Smooth muscle cell (in vitro differentiated cells): ENCODE measurements at regions not wholly inside any gene's neighbourhood (a gene's known extent, or its start where the extent isn't known, plus 50 kb on each side); places are given as distances from the start of the nearest gene placed in this dataset.
"Not testable (repeated sequence)": the region's sequence is repeated elsewhere in the genome, so short reads cannot be mapped to it uniquely, and the experiment has no call there.

Experiments
- DNase-seq: peaks from one replicate; lab custom pipeline; 2025; ENCODE audit not compliant: unreplicated experiment; lab: John Stamatoyannopoulos, UW
- H2AFZ ChIP-seq: fragments of 200-600 bp; sonication (generic); 2 replicates; pipeline ENCODE4 v1.6.0; 2016; ENCODE audit warnings: antibody characterized with exemption, low read depth, mild to moderate bottlenecking
- H3F3A ChIP-seq: fragments of 200-600 bp; sonication (generic); 2 replicates; pipeline ENCODE4 v1.6.0; 2017; ENCODE audit warnings: antibody characterized with exemption, low read depth
- H3K27ac ChIP-seq: fragments of 200-600 bp; sonication (generic); 2 replicates; pipeline ENCODE4 v1.5.1; 2016; ENCODE audit warnings: low read depth, mild to moderate bottlenecking
- H3K27me3 ChIP-seq: fragments of 200-600 bp; sonication (generic); 2 replicates; pipeline ENCODE4 v1.6.1; 2016; ENCODE audit warnings: low read depth, mild to moderate bottlenecking
- H3K36me3 ChIP-seq: fragments of 200-600 bp; sonication (generic); 2 replicates; pipeline ENCODE4 v1.5.1; 2016; ENCODE audit warnings: low read depth
- H3K4me1 ChIP-seq: fragments of 200-600 bp; sonication (generic); 2 replicates; pipeline ENCODE4 v1.5.1; 2016; ENCODE audit warnings: low read depth
- H3K4me2 ChIP-seq: fragments of 200-600 bp; sonication (generic); 2 replicates; pipeline ENCODE4 v1.6.0; 2016; ENCODE audit warnings: mild to moderate bottlenecking
- H3K4me3 ChIP-seq: fragments of 200-600 bp; sonication (generic); 2 replicates; pipeline ENCODE4 v1.5.1; 2016; ENCODE audit warnings: mild to moderate bottlenecking
- H3K79me2 ChIP-seq: fragments of 200-600 bp; sonication (generic); 2 replicates; pipeline ENCODE4 v1.6.0; 2016; ENCODE audit warnings: low read depth, mild to moderate bottlenecking
- H3K9ac ChIP-seq: fragments of 200-600 bp; sonication (generic); 2 replicates; pipeline ENCODE4 v1.6.0; 2016; ENCODE audit warnings: low read depth
- H3K9me3 ChIP-seq: fragments of 200-600 bp; sonication (generic); replicated peaks from 2 replicates; pipeline ENCODE4 v1.5.1; 2016; ENCODE audit warnings: low read depth
- H4K20me1 ChIP-seq: fragments of 200-600 bp; sonication (generic); 2 replicates; pipeline ENCODE4 v1.6.0; 2016; ENCODE audit warnings: low read depth
- CTCF ChIP-seq: fragments of 200-600 bp; sonication (generic); IDR thresholded peaks from 2 replicates; pipeline ENCODE4 v1.5.1; 2017; ENCODE audit warnings: borderline replicate concordance, mild to moderate bottlenecking, antibody characterized with exemption; ENCODE audit not compliant: insufficient read depth, poor library complexity, severe bottlenecking
- WGBS: methylation state at CpG from one replicate; pipeline ENCODE4 v1.1.7; 2016; ENCODE audit warnings: low lambda C conversion rate; 5-methylcytosine and 5-hydroxymethylcytosine counted together

GRCh38 chr15:21270474-21270873, 169.8 kb downstream of the POTEB3 start:
- Histone ChIP-seq H3K79me2 (no peaks in the 10 kb centered on the region), H3K36me3 (no peaks in the 10 kb centered on the region), H4K20me1 (no peaks in the 10 kb centered on the region), H3K27ac (no peak overlapping the region), H3K4me3 (no peak overlapping the region), H3K4me1 (no peaks in the 10 kb centered on the region), H3K9ac (no peak overlapping the region), H3K4me2 (no peak overlapping the region), H2AFZ (no peak overlapping the region), H3F3A (no peaks in the 10 kb centered on the region), H3K9me3 (peaks cover 58% of the 10 kb centered on the region), H3K27me3 (no peaks in the 10 kb centered on the region)
- no peak for TF ChIP-seq CTCF
- DNase-seq, result no peak
- WGBS, result 51% methylated on average over 3 of the region's 3 CpGs

DNA sequence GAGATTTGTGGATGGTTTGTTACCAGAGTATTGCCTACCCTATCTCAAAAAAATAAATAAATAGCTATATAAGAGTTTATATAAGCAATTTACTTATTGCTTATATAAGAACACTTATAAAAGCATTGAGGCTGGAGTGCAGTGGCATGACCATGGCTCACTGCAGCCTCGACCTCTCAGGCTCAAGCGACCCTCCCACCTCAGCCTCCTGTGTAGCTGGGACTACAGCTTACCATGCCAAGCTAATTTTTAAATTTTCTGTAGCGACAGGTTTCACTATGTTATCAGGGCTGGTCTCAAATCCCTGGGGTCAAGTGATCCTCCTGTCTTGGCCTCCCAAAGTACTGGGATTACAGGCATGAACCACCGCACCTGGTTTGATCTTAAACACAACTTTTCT, 170.6 kb downstream of the POTEB3 start:
- 62% methylated on average over 4 of the region's 4 CpGs for WGBS
- peaks cover 60% of the 10 kb centered on the region for H3K9me3 ChIP-seq

GRCh38 chr15:21269121-21269520, 171.2 kb downstream of the POTEB3 start:
- H3K27ac ChIP-seq, result no peak overlapping the region
- H3K4me1 ChIP-seq, result no peaks in the 10 kb centered on the region
- H2AFZ ChIP-seq, result no peak overlapping the region
- H3K27me3 ChIP-seq, result no peaks in the 10 kb centered on the region
- no peak overlapping the region for H3K4me2 ChIP-seq
- WGBS, result 74% methylated on average over 8 of the region's 8 CpGs
- H3K79me2 ChIP-seq, result no peaks in the 10 kb centered on the region
- peaks cover 60% of the 10 kb centered on the region for H3K9me3 ChIP-seq
- no peaks in the 10 kb centered on the region for H4K20me1 ChIP-seq
- H3K9ac ChIP-seq, result no peak overlapping the region
- no peak overlapping the region for H3K4me3 ChIP-seq
- TF ChIP-seq CTCF, result no peak
- H3K36me3 ChIP-seq, result no peaks in the 10 kb centered on the region
- no peak for DNase-seq
- no peaks in the 10 kb centered on the region for H3F3A ChIP-seq

More for the DNA sequence above, 170.6 kb downstream of the POTEB3 start:
- H3K4me2 ChIP-seq, H3K79me2 ChIP-seq, H3F3A ChIP-seq, H3K27me3 ChIP-seq, H3K36me3 ChIP-seq, H3K27ac ChIP-seq, H4K20me1 ChIP-seq, DNase-seq, H3K9ac ChIP-seq, H3K4me3 ChIP-seq, H3K4me1 ChIP-seq, H2AFZ ChIP-seq: not testable (repeated sequence)

- no peak overlapping the region for H3K4me2 ChIP-seq
- DNase-seq, result no peak
- no peak for TF ChIP-seq CTCF
- H3K36me3 ChIP-seq, result no peaks in the 10 kb centered on the region
- H3K9me3 ChIP-seq, result peaks cover 60% of the 10 kb centered on the region
- no peaks in the 10 kb centered on the region for H3K27me3 ChIP-seq
- H3K4me3 ChIP-seq, result no peak overlapping the region
- 57% methylated on average over 1 of the region's 1 CpG for WGBS
- H2AFZ ChIP-seq, result no peak overlapping the region
- no peaks in the 10 kb centered on the region for H3F3A ChIP-seq
- no peak overlapping the region for H3K27ac ChIP-seq
- no peaks in the 10 kb centered on the region for H3K79me2 ChIP-seq
- H3K9ac ChIP-seq, result no peak overlapping the region
- no peaks in the 10 kb centered on the region for H3K4me1 ChIP-seq
- H4K20me1 ChIP-seq, result no peaks in the 10 kb centered on the region
Measured at GRCh38 chr15:21268436-21268940, 171.8 kb downstream of the POTEB3 start.
